ENCODE measurements at regions not wholly inside any gene's neighbourhood (a gene's known extent, or its start where the extent isn't known, plus 50 kb on each side); places are given as distances from the start of the nearest gene placed in this dataset.
A peak's percentile ranks its signal among the peaks of the same experiment; 100 is the strongest.

GRCh38 chr9:115910959-115911358 is 242.6 kb upstream of the PAPPA start:
- intact Hi-C loops (cut with DNase I) = no loop called here
- ATAC-seq = no peak
- DNase-seq = no peak

GRCh38 chr9:115912086-115912485 is 241.5 kb upstream of the PAPPA start:
- intact Hi-C loops (cut with DNase I) = no loop called here
- no peak for DNase-seq
- no peak for ATAC-seq

- ATAC-seq (peak in 1 of 2 donors; percentile 53), DNase-seq (no peak)
- intact Hi-C loops (cut with DNase I) = no loop called here
Measured at GRCh38 chr9:115913696-115914095, 239.9 kb upstream of the PAPPA start.

GRCh38 chr9:115914291-115914690 is 239.3 kb upstream of the PAPPA start:
- no peak for DNase-seq
- no peak for ATAC-seq
- intact Hi-C loops (cut with DNase I) = no loop called here

GRCh38 chr9:115921301-115921700 is 232.3 kb upstream of the PAPPA start:
- intact Hi-C loops (cut with DNase I) = no loop called here
- peak; percentile 44 to 78 for ATAC-seq
- peak; percentile 23 for DNase-seq

- DNase-seq = no peak
- intact Hi-C loops (cut with DNase I) = no loop called here
- ATAC-seq = no peak
Measured at GRCh38 chr9:115922444-115922843, 231.1 kb upstream of the PAPPA start.

GRCh38 chr9:115923410-115923809 is 230.2 kb upstream of the PAPPA start:
- intact Hi-C loops (cut with DNase I) = no loop called here
- ATAC-seq = no peak
- no peak for DNase-seq

- intact Hi-C loops (cut with DNase I) = no loop called here
- ATAC-seq (peak; percentile 78 to 95), DNase-seq (peak; percentile 50)
Measured at GRCh38 chr9:115923903-115924668, 229.5 kb upstream of the PAPPA start.

- DNase-seq (no peak), ATAC-seq (no peak)
- intact Hi-C loops (cut with DNase I) = no loop called here
Measured at GRCh38 chr9:115924669-115924987, 229.0 kb upstream of the PAPPA start.

- intact Hi-C loops (cut with DNase I) = no loop called here
- DNase-seq = no peak
- ATAC-seq = no peak
Measured at GRCh38 chr9:115925424-115925823, 228.2 kb upstream of the PAPPA start.

- intact Hi-C loops (cut with DNase I) = no loop called here
- no peak for ATAC-seq
- DNase-seq = no peak
Measured at GRCh38 chr9:115930472-115930871, 223.1 kb upstream of the PAPPA start.

- no peak for DNase-seq
- intact Hi-C loops (cut with DNase I) = no loop called here
- peak in 1 of 2 donors; percentile 58 for ATAC-seq
Measured at GRCh38 chr9:115938479-115938878, 215.1 kb upstream of the PAPPA start.

- peak in 1 of 2 donors; percentile 78 for ATAC-seq
- intact Hi-C loops (cut with DNase I) = no loop called here
- DNase-seq = no peak
Measured at GRCh38 chr9:115939065-115939765, 214.4 kb upstream of the PAPPA start.

- ATAC-seq = no peak
- no peak for DNase-seq
- intact Hi-C loops (cut with DNase I) = loop anchor here in 1 of 2 donors (10.0 kb wide), 1 partner anchor 143 kb away; no protein-coding TSS in a partner anchor
Measured at GRCh38 chr9:115941561-115942315, 211.9 kb upstream of the PAPPA start.

- no peak for DNase-seq
- intact Hi-C loops (cut with DNase I) = loop anchor here in 1 of 2 donors (10.0 kb wide), 1 partner anchor 141 kb away; no protein-coding TSS in a partner anchor
- no peak for ATAC-seq
Measured at GRCh38 chr9:115943431-115944165, 210.0 kb upstream of the PAPPA start.

GRCh38 chr9:115944166-115944948 is 209.2 kb upstream of the PAPPA start:
- intact Hi-C loops (cut with DNase I) = loop anchor here in 1 of 2 donors (10.0 kb wide), 1 partner anchor 140 kb away; no protein-coding TSS in a partner anchor
- DNase-seq = peak; percentile 81
- peak; percentile 90 to 97 for ATAC-seq

- peak; percentile 28 for DNase-seq
- ATAC-seq = peak in 1 of 2 donors; percentile 15
- intact Hi-C loops (cut with DNase I) = loop anchor here in 1 of 2 donors (10.0 kb wide), 1 partner anchor 140 kb away; no protein-coding TSS in a partner anchor
Measured at GRCh38 chr9:115945009-115945431, 208.6 kb upstream of the PAPPA start.

GRCh38 chr9:115946530-115946929 is 207.1 kb upstream of the PAPPA start:
- no peak for DNase-seq
- intact Hi-C loops (cut with DNase I) = loop anchor here in 1 of 2 donors (10.0 kb wide), 1 partner anchor 138 kb away; no protein-coding TSS in a partner anchor
- no peak for ATAC-seq

Data from left cardiac atrium (tissue), 4 donors.